ENCODE measurements at regions not wholly inside any gene's neighbourhood (a gene's known extent, or its start where the extent isn't known, plus 50 kb on each side); places are given as distances from the start of the nearest gene placed in this dataset.

GRCh38 chr3:71987828-71988227, 202.9 kb upstream of the PROK2 start:
- no peak overlapping the region for H3K27ac ChIP-seq (ENCODE audit: low read depth)
- H3K9me2 ChIP-seq (ENCODE audit: insufficient read depth) = no peaks in the 10 kb centered on the region
- Mint-ChIP-seq H3K4me1 (peaks cover 11% of the 10 kb centered on the region), H3K27ac (no peak overlapping the region), H3K9me3 (peaks cover 6% of the 10 kb centered on the region; the same call in 1 of the 3 replicates), H3K36me3 (ENCODE audit: low read depth) (no peaks in the 10 kb centered on the region), H3K27me3 (ENCODE audit: insufficient read depth, low read depth, poor library complexity) (peaks cover 5% of the 10 kb centered on the region), H3K4me3 (no peak overlapping the region)
- DNase-seq (ENCODE audit: low spot score) = no peak
- H3K27me3 ChIP-seq (ENCODE audit: insufficient read depth) = no peaks in the 10 kb centered on the region
- H2AFZ ChIP-seq = no peak overlapping the region
- H3K4me1 ChIP-seq (ENCODE audit: insufficient read depth) = 0 out of 2 replicates have a peak, but pooled peaks cover 6% of the 10 kb centered on the region
- no peak overlapping the region for H3K4me2 ChIP-seq
- no peaks in the 10 kb centered on the region for H3F3A ChIP-seq (replicated peaks; ENCODE audit: low read depth)
- no peak overlapping the region for H3K4me3 ChIP-seq
- H3K79me2 ChIP-seq (replicated peaks; ENCODE audit: insufficient read depth) = no peaks in the 10 kb centered on the region
- no peak for ATAC-seq
- no peaks in the 10 kb centered on the region for H3K36me3 ChIP-seq (ENCODE audit: insufficient read depth)
- H4K20me1 ChIP-seq (replicated peaks; ENCODE audit: insufficient read depth) = no peaks in the 10 kb centered on the region
- TF ChIP-seq CTCF (conservative IDR thresholded peaks at IDR 0.05; ENCODE audit: low read depth in 2 of 2) (no peak), CREB1 (CRISPR knock-in tag; IDR thresholded peaks at IDR 0.05; ENCODE audit: low read depth) (no peak), ZNF331 (CRISPR knock-in tag; IDR thresholded peaks at IDR 0.05; ENCODE audit: low read depth) (no peak), JUNB (IDR thresholded peaks at IDR 0.05; ENCODE audit: unreplicated experiment) (no peak), ZNF114 (CRISPR knock-in tag; IDR thresholded peaks at IDR 0.05) (no peak), REST (IDR thresholded peaks at IDR 0.05; ENCODE audit: unreplicated experiment) (no peak), EZH2phosphoT487 (IDR thresholded peaks at IDR 0.05; ENCODE audit: unreplicated experiment) (no peak), EZH2 (IDR thresholded peaks at IDR 0.05; ENCODE audit: low read depth, unreplicated experiment) (no peak), ZNF462 (CRISPR knock-in tag; IDR thresholded peaks at IDR 0.05) (no peak), ETS1 (IDR thresholded peaks at IDR 0.05) (no peak), POLR2AphosphoS5 (IDR thresholded peaks at IDR 0.05; ENCODE audit: low read depth) (no peak), NANOG (IDR thresholded peaks at IDR 0.05; ENCODE audit: borderline replicate concordance) (no peak), STAT1 (IDR thresholded peaks at IDR 0.05; ENCODE audit: unreplicated experiment) (no peak)
